ENCODE measurements at regions not wholly inside any gene's neighbourhood (a gene's known extent, or its start where the extent isn't known, plus 50 kb on each side); places are given as distances from the start of the nearest gene placed in this dataset.

- TF ChIP-seq CTCF (IDR thresholded peaks at IDR 0.05) (no peak), POLR2AphosphoS5 (IDR thresholded peaks at IDR 0.05) (no peak), POLR2A (IDR thresholded peaks at IDR 0.05) (no peak)
- no peak overlapping the region for H3K4me3 ChIP-seq
- H3K36me3 ChIP-seq: no peaks in the 10 kb centered on the region
These were observed 128.4 kb upstream of the CDH7 start for GRCh38 chr18:65622436-65622835.

GRCh38 chr18:65620076-65620696 is 130.6 kb upstream of the CDH7 start:
- Histone ChIP-seq H3K4me1 (no peaks in the 10 kb centered on the region), H3K4me3 (no peak overlapping the region), H3K27ac (no peak overlapping the region), H3K36me3 (no peaks in the 10 kb centered on the region), H3K9me3 (no peaks in the 10 kb centered on the region), H3K27me3 (no peaks in the 10 kb centered on the region)
- intact Hi-C loops (cut with DNase I; ENCODE audit: low total_unique reads): no loop called here
- no peak for DNase-seq (ENCODE audit: low spot score in 2 of 2)
- no peak for TF ChIP-seq POLR2A (IDR thresholded peaks at IDR 0.05)
- no peak for TF ChIP-seq POLR2AphosphoS5 (IDR thresholded peaks at IDR 0.05)
- TF ChIP-seq CTCF (IDR thresholded peaks at IDR 0.05): no peak

More at GRCh38 chr18:65622436-65622835, 128.4 kb upstream of the CDH7 start:
- no peaks in the 10 kb centered on the region for H3K27me3 ChIP-seq
- no peaks in the 10 kb centered on the region for H3K9me3 ChIP-seq
- H3K27ac ChIP-seq: no peak overlapping the region
- intact Hi-C loops (cut with DNase I; ENCODE audit: low total_unique reads): no loop called here
- no peak for DNase-seq (ENCODE audit: low spot score in 2 of 2)
- no peaks in the 10 kb centered on the region for H3K4me1 ChIP-seq

- H3K4me1 ChIP-seq: no peaks in the 10 kb centered on the region
These were observed 139.9 kb upstream of the CDH7 start for GRCh38 chr18:65610939-65611338.

GRCh38 chr18:65608471-65608870 is 142.3 kb upstream of the CDH7 start:
- Histone ChIP-seq H3K36me3 (no peaks in the 10 kb centered on the region), H3K27me3 (no peaks in the 10 kb centered on the region), H3K4me3 (no peak overlapping the region)

More at GRCh38 chr18:65610939-65611338, 139.9 kb upstream of the CDH7 start:
- H3K27ac ChIP-seq: no peak overlapping the region
- no peaks in the 10 kb centered on the region for H3K36me3 ChIP-seq
- no peak overlapping the region for H3K4me3 ChIP-seq
- no peaks in the 10 kb centered on the region for H3K9me3 ChIP-seq
- intact Hi-C loops (cut with DNase I; ENCODE audit: low total_unique reads): no loop called here
- no peak for TF ChIP-seq CTCF (IDR thresholded peaks at IDR 0.05)
- TF ChIP-seq POLR2AphosphoS5 (IDR thresholded peaks at IDR 0.05): no peak
- no peak for DNase-seq (ENCODE audit: low spot score in 2 of 2)
- no peaks in the 10 kb centered on the region for H3K27me3 ChIP-seq

GRCh38 chr18:65607161-65607560 is 143.7 kb upstream of the CDH7 start:
- intact Hi-C loops (cut with DNase I; ENCODE audit: low total_unique reads): no loop called here
- no peak overlapping the region for H3K27ac ChIP-seq
- no peaks in the 10 kb centered on the region for H3K9me3 ChIP-seq
- no peak for DNase-seq (ENCODE audit: low spot score in 2 of 2)
- H3K4me1 ChIP-seq: no peaks in the 10 kb centered on the region
- no peaks in the 10 kb centered on the region for H3K36me3 ChIP-seq
- H3K27me3 ChIP-seq: no peaks in the 10 kb centered on the region
- TF ChIP-seq POLR2A (IDR thresholded peaks at IDR 0.05): no peak
- TF ChIP-seq CTCF (IDR thresholded peaks at IDR 0.05): no peak
- TF ChIP-seq POLR2AphosphoS5 (IDR thresholded peaks at IDR 0.05): no peak
- no peak overlapping the region for H3K4me3 ChIP-seq

More at GRCh38 chr18:65608471-65608870, 142.3 kb upstream of the CDH7 start:
- Histone ChIP-seq H3K9me3 (no peaks in the 10 kb centered on the region), H3K27ac (no peak overlapping the region), H3K4me1 (no peaks in the 10 kb centered on the region)
- intact Hi-C loops (cut with DNase I; ENCODE audit: low total_unique reads): no loop called here
- TF ChIP-seq POLR2A (IDR thresholded peaks at IDR 0.05) (no peak), CTCF (IDR thresholded peaks at IDR 0.05) (no peak), POLR2AphosphoS5 (IDR thresholded peaks at IDR 0.05) (no peak)
- DNase-seq (ENCODE audit: low spot score in 2 of 2): no peak
